ENCODE measurements at regions not wholly inside any gene's neighbourhood (a gene's known extent, or its start where the extent isn't known, plus 50 kb on each side); places are given as distances from the start of the nearest gene placed in this dataset.

GRCh38 chr3:153050978-153051377 is 111.0 kb upstream of the RAP2B start:
- no TSS peak for BruUV-seq (replicated peaks)
- DNase-seq (ENCODE audit: low spot score), result no peak
- Histone ChIP-seq H2AFZ (ENCODE audit: low read length) (no peak overlapping the region), H3K79me2 (ENCODE audit: insufficient read depth, low read depth, low read length) (no peaks in the 10 kb centered on the region), H3K36me3 (ENCODE audit: insufficient read depth, low read length) (no peaks in the 10 kb centered on the region), H3K27ac (ENCODE audit: low read depth, low read length, poor library complexity, severe bottlenecking) (no peak overlapping the region), H3K9me2 (ENCODE audit: insufficient read depth, low read length) (no peaks in the 10 kb centered on the region), H3K4me2 (ENCODE audit: low read length) (no peak overlapping the region), H3K4me3 (ENCODE audit: low read depth, low read length, poor library complexity, severe bottlenecking) (no peak overlapping the region), H4K20me1 (ENCODE audit: insufficient read depth, low read length) (no peaks in the 10 kb centered on the region), H3K4me1 (ENCODE audit: insufficient read depth, low read length, poor library complexity, severe bottlenecking) (no peaks in the 10 kb centered on the region), H3K9me3 (ENCODE audit: low read length) (no peaks in the 10 kb centered on the region)
- POLR2A ChIA-PET, result interaction anchor here (0.5 kb wide), 1 partner anchor 59 kb away, joined by 3 read pairs; no protein-coding TSS in a partner anchor
- intact Hi-C loops (cut with micrococcal nuclease; ENCODE audit: unreplicated experiment), result no loop called here
- TF ChIP-seq EZH2phosphoT487 (IDR thresholded peaks at IDR 0.05; ENCODE audit: borderline replicate concordance, low read depth, low read length), result no peak
- TF ChIP-seq CTCF (conservative IDR thresholded peaks at IDR 0.05; ENCODE audit: low read length), result no peak
- CTCF ChIA-PET (ENCODE audit: unreplicated experiment), result no interaction called here

- no peak for TF ChIP-seq CTCF (conservative IDR thresholded peaks at IDR 0.05; ENCODE audit: low read length)
- no peak for TF ChIP-seq EZH2phosphoT487 (IDR thresholded peaks at IDR 0.05; ENCODE audit: borderline replicate concordance, low read depth, low read length)
- BruUV-seq (replicated peaks), result no TSS peak
- H3K36me3 ChIP-seq (ENCODE audit: insufficient read depth, low read length), result no peaks in the 10 kb centered on the region
- no peaks in the 10 kb centered on the region for H3K9me3 ChIP-seq (ENCODE audit: low read length)
- no peaks in the 10 kb centered on the region for H4K20me1 ChIP-seq (ENCODE audit: insufficient read depth, low read length)
- no peak overlapping the region for H2AFZ ChIP-seq (ENCODE audit: low read length)
- ChIA-PET CTCF (ENCODE audit: unreplicated experiment) (no interaction called here), POLR2A (interaction anchor here (0.5 to 0.7 kb wide), 2 partner anchors 58 to 616 kb away, joined by 3 read pairs; no protein-coding TSS in a partner anchor)
- no peaks in the 10 kb centered on the region for H3K9me2 ChIP-seq (ENCODE audit: insufficient read depth, low read length)
- intact Hi-C loops (cut with micrococcal nuclease; ENCODE audit: unreplicated experiment), result no loop called here
- no peaks in the 10 kb centered on the region for H3K79me2 ChIP-seq (ENCODE audit: insufficient read depth, low read depth, low read length)
- no peak overlapping the region for H3K4me2 ChIP-seq (ENCODE audit: low read length)
- no peak for DNase-seq (ENCODE audit: low spot score)
- no peak overlapping the region for H3K4me3 ChIP-seq (ENCODE audit: low read depth, low read length, poor library complexity, severe bottlenecking)
- H3K4me1 ChIP-seq (ENCODE audit: insufficient read depth, low read length, poor library complexity, severe bottlenecking), result no peaks in the 10 kb centered on the region
- H3K27ac ChIP-seq (ENCODE audit: low read depth, low read length, poor library complexity, severe bottlenecking), result no peak overlapping the region
Measured at GRCh38 chr3:153051427-153052095, 110.5 kb upstream of the RAP2B start.

GRCh38 chr3:153052096-153052460 is 109.9 kb upstream of the RAP2B start:
- no peak overlapping the region for H3K4me3 ChIP-seq (ENCODE audit: low read depth, low read length, poor library complexity, severe bottlenecking)
- H3K9me2 ChIP-seq (ENCODE audit: insufficient read depth, low read length), result no peaks in the 10 kb centered on the region
- no peaks in the 10 kb centered on the region for H3K4me1 ChIP-seq (ENCODE audit: insufficient read depth, low read length, poor library complexity, severe bottlenecking)
- no peak overlapping the region for H2AFZ ChIP-seq (ENCODE audit: low read length)
- H3K36me3 ChIP-seq (ENCODE audit: insufficient read depth, low read length), result no peaks in the 10 kb centered on the region
- H4K20me1 ChIP-seq (ENCODE audit: insufficient read depth, low read length), result no peaks in the 10 kb centered on the region
- no peak overlapping the region for H3K27ac ChIP-seq (ENCODE audit: low read depth, low read length, poor library complexity, severe bottlenecking)
- no peak for DNase-seq (ENCODE audit: low spot score)
- no peaks in the 10 kb centered on the region for H3K79me2 ChIP-seq (ENCODE audit: insufficient read depth, low read depth, low read length)
- no TSS peak for BruUV-seq (replicated peaks)
- H3K9me3 ChIP-seq (ENCODE audit: low read length), result no peaks in the 10 kb centered on the region
- no peak for TF ChIP-seq CTCF (conservative IDR thresholded peaks at IDR 0.05; ENCODE audit: low read length)
- no peak for TF ChIP-seq EZH2phosphoT487 (IDR thresholded peaks at IDR 0.05; ENCODE audit: borderline replicate concordance, low read depth, low read length)
- no peak overlapping the region for H3K4me2 ChIP-seq (ENCODE audit: low read length)
- ChIA-PET POLR2A (interaction anchor here (0.6 to 0.7 kb wide), 2 partner anchors 616 to 1207 kb away, joined by 3 read pairs; no protein-coding TSS in a partner anchor), CTCF (ENCODE audit: unreplicated experiment) (no interaction called here)
- intact Hi-C loops (cut with micrococcal nuclease; ENCODE audit: unreplicated experiment), result no loop called here

All from OCI-LY7 (cell line).